GM23338 (cell line): ENCODE measurements at regions not wholly inside any gene's neighbourhood (a gene's known extent, or its start where the extent isn't known, plus 50 kb on each side); places are given as distances from the start of the nearest gene placed in this dataset.

Source experiments
- ATAC-seq: fragments of 200-7000 bp; cut with Tn5 transposase; 3 replicates; pipeline ENCODE4 v1.9.1; 2020
- DNase-seq: peaks from one replicate; pipeline ENCODE4 v3.0.0-alpha.2; 2015; ENCODE audit warnings: low spot score
- H2AFZ ChIP-seq: fragments of 200-600 bp; sonication (generic); 2 replicates; pipeline ENCODE4 v1.8.0; 2016; ENCODE audit warnings: antibody characterized with exemption, mild to moderate bottlenecking, moderate library complexity
- H3F3A ChIP-seq: fragments of 200-600 bp; sonication (generic); replicated peaks from 2 replicates; pipeline ENCODE4 v1.8.0; 2017; ENCODE audit warnings: antibody characterized with exemption, mixed run types, low read depth
- H3K27ac ChIP-seq: fragments of 200-600 bp; sonication (generic); 2 replicates; pipeline ENCODE4 v1.6.1; 2016; ENCODE audit warnings: low read depth
- H3K27me3 ChIP-seq: fragments of 200-600 bp; sonication (generic); 2 replicates; pipeline ENCODE4 v1.8.0; 2016; ENCODE audit warnings: mild to moderate bottlenecking, mixed run types, moderate library complexity; ENCODE audit not compliant: insufficient read depth
- H3K36me3 ChIP-seq: fragments of 200-600 bp; sonication (generic); 2 replicates; pipeline ENCODE4 v1.8.0; 2016; ENCODE audit warnings: mild to moderate bottlenecking; ENCODE audit not compliant: insufficient read depth
- H3K4me1 ChIP-seq: fragments of 200-600 bp; sonication (generic); 2 replicates; pipeline ENCODE4 v1.8.0; 2016; ENCODE audit warnings: mild to moderate bottlenecking, moderate library complexity; ENCODE audit not compliant: insufficient read depth
- H3K4me2 ChIP-seq: fragments of 200-600 bp; sonication (generic); 2 replicates; pipeline ENCODE4 v1.7.1; 2017; ENCODE audit warnings: mixed run types
- H3K4me3 ChIP-seq: fragments of 200-600 bp; sonication (generic); 2 replicates; pipeline ENCODE4 v1.6.1; 2016; ENCODE audit warnings: mixed run types
- H3K79me2 ChIP-seq: fragments of 200-600 bp; sonication (generic); replicated peaks from 2 replicates; pipeline ENCODE4 v1.8.0; 2017; ENCODE audit warnings: mild to moderate bottlenecking; ENCODE audit not compliant: insufficient read depth
- H3K9me2 ChIP-seq: fragments of 200-600 bp; sonication (generic); 2 replicates; pipeline ENCODE4 v1.8.0; 2017; ENCODE audit not compliant: insufficient read depth
- H4K20me1 ChIP-seq: fragments of 200-600 bp; sonication (generic); replicated peaks from 2 replicates; pipeline ENCODE4 v1.8.0; 2017; ENCODE audit warnings: mild to moderate bottlenecking; ENCODE audit not compliant: insufficient read depth
- H3K27ac Mint-ChIP-seq: 2 replicates; pipeline ENCODE4 v1.8.0; 2020; ENCODE audit warnings: inconsistent platforms, mild to moderate bottlenecking, moderate library complexity, mixed read lengths
- H3K27me3 Mint-ChIP-seq: 3 replicates; pipeline ENCODE4 v1.8.0; 2022; ENCODE audit warnings: low read depth, mild to moderate bottlenecking, moderate library complexity, mixed read lengths, inconsistent platforms; ENCODE audit not compliant: insufficient read depth, poor library complexity
- H3K36me3 Mint-ChIP-seq: 3 replicates; pipeline ENCODE4 v1.8.0; 2021; ENCODE audit warnings: low read depth, mild to moderate bottlenecking, inconsistent platforms, moderate library complexity, mixed read lengths
- H3K4me1 Mint-ChIP-seq: 3 replicates; pipeline ENCODE4 v1.8.0; 2020; ENCODE audit warnings: mild to moderate bottlenecking, inconsistent platforms, mixed read lengths
- H3K4me3 Mint-ChIP-seq: 3 replicates; pipeline ENCODE4 v1.8.0; 2021; ENCODE audit warnings: moderate library complexity, mild to moderate bottlenecking, inconsistent platforms, mixed read lengths
- H3K9me3 Mint-ChIP-seq: 3 replicates; pipeline ENCODE4 v1.8.0; 2020; ENCODE audit warnings: moderate library complexity, mild to moderate bottlenecking, inconsistent platforms, mixed read lengths
- CREB1 ChIP-seq: fragments of 250-450 bp; sonication (Bioruptor Pico); IDR thresholded peaks from 2 replicates; pipeline ENCODE4 v1.5.0; 2020; ENCODE audit warnings: low read depth, mild to moderate bottlenecking, moderate library complexity
- CTCF ChIP-seq, 2 experiments: fragments of 200-600 bp in 1 of 2; sonication (generic) in 1 of 2; conservative IDR thresholded peaks; 2 replicates each; pipeline versions ENCODE4 v1.5.1 to v1.6.1; 2016 to 2017; ENCODE audit warnings: antibody characterized with exemption in 2 of 2, low read depth in 2 of 2, mild to moderate bottlenecking in 2 of 2, moderate library complexity in 1 of 2
- ETS1 ChIP-seq: IDR thresholded peaks from 2 replicates; pipeline ENCODE4 v1.6.1; 2016; ENCODE audit warnings: antibody characterized with exemption
- EZH2 ChIP-seq: fragments of 200-600 bp; sonication (generic); IDR thresholded peaks from one replicate; pipeline ENCODE4 v1.8.0; 2017; ENCODE audit warnings: antibody characterized with exemption, mild to moderate bottlenecking, low read depth; ENCODE audit not compliant: unreplicated experiment
- EZH2phosphoT487 ChIP-seq: fragments of 200-600 bp; sonication (generic); IDR thresholded peaks from one replicate; pipeline ENCODE4 v1.8.1; 2018; ENCODE audit warnings: antibody characterized with exemption; ENCODE audit not compliant: unreplicated experiment
- JUNB ChIP-seq: IDR thresholded peaks from one replicate; pipeline ENCODE4 v1.6.1; 2016; ENCODE audit warnings: antibody characterized with exemption; ENCODE audit not compliant: unreplicated experiment
- NANOG ChIP-seq: IDR thresholded peaks from 2 replicates; pipeline ENCODE4 v1.6.1; 2016; ENCODE audit warnings: antibody characterized with exemption, borderline replicate concordance
- POLR2AphosphoS5 ChIP-seq: IDR thresholded peaks from 2 replicates; pipeline ENCODE4 v1.6.1; 2016; ENCODE audit warnings: antibody characterized with exemption, low read depth
- REST ChIP-seq: IDR thresholded peaks from one replicate; pipeline ENCODE4 v1.6.1; 2018; ENCODE audit warnings: antibody characterized with exemption; ENCODE audit not compliant: unreplicated experiment
- STAT1 ChIP-seq: IDR thresholded peaks from one replicate; pipeline ENCODE4 v1.6.1; 2016; ENCODE audit warnings: antibody characterized with exemption; ENCODE audit not compliant: unreplicated experiment
- ZNF114 ChIP-seq: fragments of 250-450 bp; sonication (Bioruptor Pico); IDR thresholded peaks from 2 replicates; pipeline ENCODE4 v1.5.0; 2020; ENCODE audit warnings: mild to moderate bottlenecking, moderate library complexity

- no peak overlapping the region for H2AFZ ChIP-seq
- H3K4me3 Mint-ChIP-seq, result no peak overlapping the region
- H3K9me3 Mint-ChIP-seq, result peaks cover 17% of the 10 kb centered on the region
- no peaks in the 10 kb centered on the region for H3F3A ChIP-seq
- H3K27ac Mint-ChIP-seq, result no peak overlapping the region
- H3K4me3 ChIP-seq, result no peak overlapping the region
- H3K9me2 ChIP-seq, result peaks cover 5% of the 10 kb centered on the region; the same call in 1 of the 2 replicates
- no peaks in the 10 kb centered on the region for H3K79me2 ChIP-seq
- ATAC-seq, result no peak
- no peak overlapping the region for H3K27ac ChIP-seq
- no peak for DNase-seq
- H3K4me1 ChIP-seq, result no peaks in the 10 kb centered on the region
- H3K36me3 ChIP-seq, result no peaks in the 10 kb centered on the region
- H3K27me3 Mint-ChIP-seq, result peaks cover 2% of the 10 kb centered on the region
- H3K4me1 Mint-ChIP-seq, result peaks cover 8% of the 10 kb centered on the region; the same call in 2 of the 3 replicates
- no peak for TF ChIP-seq CREB1 (CRISPR knock-in tag)
- TF ChIP-seq REST, result no peak
- no peak for TF ChIP-seq EZH2phosphoT487
- TF ChIP-seq ETS1, result no peak
- TF ChIP-seq NANOG, result no peak
- no peak for TF ChIP-seq STAT1
- no peak for TF ChIP-seq POLR2AphosphoS5
- no peak for TF ChIP-seq ZNF114 (CRISPR knock-in tag)
- TF ChIP-seq JUNB, result no peak
- no peak for TF ChIP-seq EZH2
- H3K27me3 ChIP-seq, result no peaks in the 10 kb centered on the region
- peaks cover 22% of the 10 kb centered on the region; the same call in 2 of the 3 replicates for H3K36me3 Mint-ChIP-seq
- H3K4me2 ChIP-seq, result no peak overlapping the region
- H4K20me1 ChIP-seq, result no peaks in the 10 kb centered on the region
These were observed 109.5 kb upstream of the ITGB1 start for GRCh38 chr10:33067481-33067880.

GRCh38 chr10:33066558-33067236 lies 108.7 kb upstream of the ITGB1 start:
- Histone ChIP-seq H2AFZ (no peak overlapping the region), H3K27me3 (no peaks in the 10 kb centered on the region), H3K79me2 (no peaks in the 10 kb centered on the region), H3K4me3 (no peak overlapping the region), H3K36me3 (no peaks in the 10 kb centered on the region), H3K4me2 (no peak overlapping the region), H3K9me2 (peaks cover 5% of the 10 kb centered on the region; the same call in 1 of the 2 replicates), H3K4me1 (no peaks in the 10 kb centered on the region), H3F3A (no peaks in the 10 kb centered on the region), H3K27ac (no peak overlapping the region), H4K20me1 (no peaks in the 10 kb centered on the region)
- Mint-ChIP-seq H3K4me3 (no peak overlapping the region), H3K27me3 (peaks cover 2% of the 10 kb centered on the region), H3K9me3 (peaks cover 11% of the 10 kb centered on the region), H3K4me1 (peaks cover 2% of the 10 kb centered on the region; the same call in 2 of the 3 replicates), H3K36me3 (peaks cover 15% of the 10 kb centered on the region; the same call in 2 of the 3 replicates), H3K27ac (no peak overlapping the region)
- ATAC-seq (peak; percentile 64), DNase-seq (peak; percentile 48)
- TF ChIP-seq EZH2phosphoT487, result no peak
- no peak for TF ChIP-seq ETS1
- TF ChIP-seq CTCF (conservative IDR thresholded peaks at IDR 0.05; ENCODE audit: low read depth in 2 of 2), result peak; percentile 51 to 78; a peak in 3 of 4 replicates
